Esophagus muscularis mucosa (tissue), 4 donors: ENCODE measurements at regions not wholly inside any gene's neighbourhood (a gene's known extent, or its start where the extent isn't known, plus 50 kb on each side); places are given as distances from the start of the nearest gene placed in this dataset.

ENCODE experiments used
- DNase-seq: peaks from one replicate; pipeline ENCODE4 v3.0.0-alpha.2; 2017; ENCODE audit errors: extremely low spot score
- H3K27ac ChIP-seq, 4 donors: fragments of 200-600 bp; sonication (generic); replicated peaks in 1 of 4; 1 replicate in 3 of 4; 2 replicates in 1 of 4; pipeline ENCODE4 v1.5.1; 2016 to 2019; ENCODE audit warnings: mild to moderate bottlenecking in 1 of 4
- H3K27me3 ChIP-seq, 4 donors: fragments of 200-600 bp; sonication (generic); one replicate each; pipeline versions ENCODE4 v1.5.1 to v1.6.0; 2016 to 2019
- H3K36me3 ChIP-seq, 4 donors: fragments of 200-600 bp; sonication (generic); one replicate each; pipeline ENCODE4 v1.5.1; 2016 to 2019
- H3K4me1 ChIP-seq, 4 donors: fragments of 200-600 bp; sonication (generic); one replicate each; pipeline ENCODE4 v1.5.1; 2016 to 2019
- H3K4me3 ChIP-seq, 4 donors: fragments of 200-600 bp; sonication (generic); 1 replicate in 2 of 4; 2 replicates in 2 of 4; pipeline ENCODE4 v1.5.1; 2016 to 2019; ENCODE audit warnings: mild to moderate bottlenecking in 4 of 4, moderate library complexity in 1 of 4
- H3K9me3 ChIP-seq, 4 donors: fragments of 200-600 bp; sonication (generic); 1 replicate in 3 of 4; 2 replicates in 1 of 4; pipeline ENCODE4 v1.5.1; 2016 to 2019
- EP300 ChIP-seq: sonication (generic); formaldehyde crosslinking; IDR thresholded peaks from one replicate; pipeline ENCODE4 v1.6.1; 2017; ENCODE audit warnings: antibody characterized with exemption
- POLR2A ChIP-seq: fragments of 450-650 bp; IDR thresholded peaks from one replicate; pipeline ENCODE4 v1.6.1; 2017; ENCODE audit warnings: antibody characterized with exemption, moderate library complexity, mild to moderate bottlenecking, low read depth
- POLR2AphosphoS5 ChIP-seq, 2 donors: sonication (generic); formaldehyde crosslinking; IDR thresholded peaks; one replicate each; pipeline ENCODE4 v1.6.1; 2017; ENCODE audit warnings: antibody characterized with exemption in 2 of 2
- WGBS: methylation state at CpG from one replicate; pipeline ENCODE4 v1.1.5; 2018; 5-methylcytosine and 5-hydroxymethylcytosine counted together
- intact Hi-C: fragments of 100-400 bp; cut with DNase I; formaldehyde crosslinking; loops from one replicate; pipeline ENCODE4 v1.15.1; 2023
- TF ChIP-seq, protein P1 (sequence below), 3 experiments: fragments of 200-600 bp in 2 of 3; fragments of 450-650 bp in 1 of 3; sonication (generic) in 2 of 3; IDR thresholded peaks; one replicate each; pipeline ENCODE4 v1.5.1; 2017 to 2019; ENCODE audit warnings: antibody characterized with exemption in 3 of 3, mild to moderate bottlenecking in 2 of 3, moderate library complexity in 1 of 3

GRCh38 chr6:114564302-114564933 lies 221.6 kb upstream of the HS3ST5 start:
- H3K27me3 ChIP-seq = no peaks in the 10 kb centered on the region
- H3K36me3 ChIP-seq = no peaks in the 10 kb centered on the region
- no peak overlapping the region for H3K4me3 ChIP-seq
- WGBS = 88% methylated on average over 9 of the region's 9 CpGs
- DNase-seq = no peak
- no peak overlapping the region for H3K27ac ChIP-seq
- TF ChIP-seq POLR2A (no peak), EP300 (no peak), POLR2AphosphoS5 (IDR thresholded peaks at IDR 0.05) (no peak)
- no peaks in the 10 kb centered on the region for H3K4me1 ChIP-seq
- intact Hi-C loops = no loop called here
- peaks cover 0 to 7% (median 0%) of the 10 kb centered on the region in 4 donors for H3K9me3 ChIP-seq

- TF ChIP-seq, protein P1, sequence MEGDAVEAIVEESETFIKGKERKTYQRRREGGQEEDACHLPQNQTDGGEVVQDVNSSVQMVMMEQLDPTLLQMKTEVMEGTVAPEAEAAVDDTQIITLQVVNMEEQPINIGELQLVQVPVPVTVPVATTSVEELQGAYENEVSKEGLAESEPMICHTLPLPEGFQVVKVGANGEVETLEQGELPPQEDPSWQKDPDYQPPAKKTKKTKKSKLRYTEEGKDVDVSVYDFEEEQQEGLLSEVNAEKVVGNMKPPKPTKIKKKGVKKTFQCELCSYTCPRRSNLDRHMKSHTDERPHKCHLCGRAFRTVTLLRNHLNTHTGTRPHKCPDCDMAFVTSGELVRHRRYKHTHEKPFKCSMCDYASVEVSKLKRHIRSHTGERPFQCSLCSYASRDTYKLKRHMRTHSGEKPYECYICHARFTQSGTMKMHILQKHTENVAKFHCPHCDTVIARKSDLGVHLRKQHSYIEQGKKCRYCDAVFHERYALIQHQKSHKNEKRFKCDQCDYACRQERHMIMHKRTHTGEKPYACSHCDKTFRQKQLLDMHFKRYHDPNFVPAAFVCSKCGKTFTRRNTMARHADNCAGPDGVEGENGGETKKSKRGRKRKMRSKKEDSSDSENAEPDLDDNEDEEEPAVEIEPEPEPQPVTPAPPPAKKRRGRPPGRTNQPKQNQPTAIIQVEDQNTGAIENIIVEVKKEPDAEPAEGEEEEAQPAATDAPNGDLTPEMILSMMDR (IDR thresholded peaks at IDR 0.05) = no peak
- TF ChIP-seq POLR2A = no peak
- no peak for TF ChIP-seq POLR2AphosphoS5 (IDR thresholded peaks at IDR 0.05)
- TF ChIP-seq EP300 = no peak
- peaks cover 0 to 3% (median 0%) of the 10 kb centered on the region in 4 donors for H3K9me3 ChIP-seq
- H3K4me3 ChIP-seq = no peak overlapping the region
- no peak for DNase-seq
- no peaks in the 10 kb centered on the region for H3K4me1 ChIP-seq
- H3K36me3 ChIP-seq = no peaks in the 10 kb centered on the region
- H3K27me3 ChIP-seq = no peaks in the 10 kb centered on the region
- H3K27ac ChIP-seq = no peak overlapping the region
- WGBS = 46% methylated on average over 1 of the region's 1 CpG
- intact Hi-C loops = no loop called here
These were observed 216.6 kb upstream of the HS3ST5 start for GRCh38 chr6:114559419-114559818.

- no peaks in the 10 kb centered on the region for H3K27me3 ChIP-seq
- TF ChIP-seq POLR2AphosphoS5 (IDR thresholded peaks at IDR 0.05) (no peak), POLR2A (no peak), EP300 (no peak)
- TF ChIP-seq, protein P1 (IDR thresholded peaks at IDR 0.05) = no peak
- H3K4me3 ChIP-seq = no peak overlapping the region
- no peaks in the 10 kb centered on the region for H3K4me1 ChIP-seq
- H3K27ac ChIP-seq = no peak overlapping the region
- intact Hi-C loops = no loop called here
- H3K36me3 ChIP-seq = no peaks in the 10 kb centered on the region
- no peak for DNase-seq
- no peaks in the 10 kb centered on the region for H3K9me3 ChIP-seq
These were observed 215.3 kb upstream of the HS3ST5 start for GRCh38 chr6:114558153-114558552.

GRCh38 chr6:114556846-114557488 lies 214.1 kb upstream of the HS3ST5 start:
- H3K4me3 ChIP-seq = no peak overlapping the region
- no peak for DNase-seq
- H3K36me3 ChIP-seq = no peaks in the 10 kb centered on the region
- no peak for TF ChIP-seq EP300
- TF ChIP-seq POLR2AphosphoS5 (IDR thresholded peaks at IDR 0.05) = no peak
- TF ChIP-seq, protein P1 (IDR thresholded peaks at IDR 0.05) = no peak
- no peak for TF ChIP-seq POLR2A
- no peak overlapping the region for H3K27ac ChIP-seq
- 66% methylated on average over 3 of the region's 3 CpGs for WGBS
- H3K27me3 ChIP-seq = no peaks in the 10 kb centered on the region
- no peaks in the 10 kb centered on the region for H3K9me3 ChIP-seq
- intact Hi-C loops = no loop called here
- H3K4me1 ChIP-seq = no peaks in the 10 kb centered on the region

GRCh38 chr6:114550316-114550715 lies 207.5 kb upstream of the HS3ST5 start:
- H3K36me3 ChIP-seq = no peaks in the 10 kb centered on the region
- H3K4me1 ChIP-seq = no peaks in the 10 kb centered on the region
- whole genome bisulfite sequencing = 87% methylated on average over 2 of the region's 2 CpGs
- intact Hi-C loops = no loop called here
- H3K27me3 ChIP-seq = no peaks in the 10 kb centered on the region
- no peak for DNase-seq
- H3K27ac ChIP-seq = no peak overlapping the region
- H3K4me3 ChIP-seq = no peak overlapping the region
- no peak for TF ChIP-seq EP300
- TF ChIP-seq POLR2A = no peak
- TF ChIP-seq, protein P1 (IDR thresholded peaks at IDR 0.05) = no peak
- TF ChIP-seq POLR2AphosphoS5 (IDR thresholded peaks at IDR 0.05) = no peak
- H3K9me3 ChIP-seq = no peaks in the 10 kb centered on the region
